OCI-LY1 (cell line): ENCODE measurements at regions not wholly inside any gene's neighbourhood (a gene's known extent, or its start where the extent isn't known, plus 50 kb on each side); places are given as distances from the start of the nearest gene placed in this dataset.

Source experiments
- H2AFZ ChIP-seq: fragments of 200-600 bp; sonication (generic), shearing (Covaris generic); 2 replicates; pipeline ENCODE4 v1.6.0; 2014; ENCODE audit warnings: antibody characterized with exemption, mild to moderate bottlenecking, low read length
- H3F3A ChIP-seq: fragments of 200-600 bp; sonication (generic), shearing (Covaris generic); 2 replicates; pipeline ENCODE4 v1.6.0; 2014; ENCODE audit warnings: mild to moderate bottlenecking, antibody characterized with exemption, low read length, moderate library complexity; ENCODE audit not compliant: insufficient read depth
- H3K27ac ChIP-seq: fragments of 200-600 bp; sonication (generic); 2 replicates; pipeline ENCODE4 v1.5.1; 2014; ENCODE audit warnings: low read length, mixed run types, mild to moderate bottlenecking, low read depth; ENCODE audit not compliant: poor library complexity, severe bottlenecking
- H3K27me3 ChIP-seq: fragments of 200-600 bp; sonication (generic); 2 replicates; pipeline ENCODE4 v1.6.0; 2014; ENCODE audit warnings: antibody characterized with exemption, mild to moderate bottlenecking, low read length, moderate library complexity; ENCODE audit not compliant: insufficient read depth
- H3K36me3 ChIP-seq: fragments of 200-600 bp; sonication (generic); 2 replicates; pipeline ENCODE4 v1.6.1; 2014; ENCODE audit warnings: mild to moderate bottlenecking, antibody characterized with exemption, low read length, moderate library complexity, mixed read lengths; ENCODE audit not compliant: insufficient read depth
- H3K4me1 ChIP-seq: fragments of 200-600 bp; sonication (generic); 2 replicates; pipeline ENCODE4 v1.5.1; 2014; ENCODE audit warnings: mild to moderate bottlenecking, low read length, moderate library complexity; ENCODE audit not compliant: insufficient read depth, severe bottlenecking
- H3K4me2 ChIP-seq: fragments of 200-600 bp; sonication (generic), shearing (Covaris generic); 2 replicates; pipeline ENCODE4 v1.6.1; 2014; ENCODE audit warnings: low read length
- H3K4me3 ChIP-seq: fragments of 200-600 bp; sonication (generic); 2 replicates; pipeline ENCODE4 v1.5.1; 2014; ENCODE audit warnings: low read length, low read depth, mild to moderate bottlenecking, mixed read lengths; ENCODE audit not compliant: poor library complexity, severe bottlenecking
- H3K79me2 ChIP-seq: fragments of 200-600 bp; shearing (Covaris generic); 2 replicates; pipeline ENCODE4 v1.6.1; 2016; ENCODE audit warnings: mixed run types, low read length, mixed read lengths; ENCODE audit not compliant: insufficient read depth
- H3K9ac ChIP-seq: fragments of 200-600 bp; sonication (generic), shearing (Covaris generic); 2 replicates; pipeline ENCODE4 v1.6.1; 2014; ENCODE audit warnings: mild to moderate bottlenecking, low read length, mixed read lengths
- H3K9me2 ChIP-seq: fragments of 200-600 bp; sonication (generic), shearing (Covaris generic); 2 replicates; pipeline ENCODE4 v1.6.1; 2014; ENCODE audit warnings: low read depth, mild to moderate bottlenecking, low read length, mixed read lengths
- H3K9me3 ChIP-seq: fragments of 200-600 bp; shearing (Covaris generic); 2 replicates; pipeline ENCODE4 v1.6.1; 2014; ENCODE audit warnings: low read length, mixed read lengths
- H4K20me1 ChIP-seq: fragments of 200-600 bp; sonication (generic), shearing (Covaris generic); 2 replicates; pipeline ENCODE4 v1.6.0; 2016; ENCODE audit warnings: mild to moderate bottlenecking, low read length; ENCODE audit not compliant: insufficient read depth
- CTCF ChIP-seq: fragments of 200-600 bp; sonication (generic), shearing (Covaris generic); IDR thresholded peaks from 2 replicates; pipeline ENCODE4 v1.5.1; 2017; ENCODE audit warnings: mild to moderate bottlenecking, antibody characterized with exemption, low read length, moderate library complexity, mixed read lengths
- EZH2 ChIP-seq: fragments of 200-600 bp; sonication (generic), shearing (Covaris generic); IDR thresholded peaks from 2 replicates; pipeline ENCODE4 v1.8.0; 2017; ENCODE audit warnings: borderline replicate concordance, mixed run types, mild to moderate bottlenecking, antibody characterized with exemption, low read length, moderate library complexity, mixed read lengths

GRCh38 chr7:148524479-148525224, 65.9 kb upstream of the C7orf33 start:
- Histone ChIP-seq H3K4me3 (no peak overlapping the region), H3K9me3 (no peaks in the 10 kb centered on the region), H2AFZ (no peak overlapping the region), H3K4me1 (no peaks in the 10 kb centered on the region), H3K27me3 (peaks cover 4% of the 10 kb centered on the region), H3K9ac (no peak overlapping the region), H3K27ac (no peak overlapping the region), H4K20me1 (no peaks in the 10 kb centered on the region), H3F3A (no peaks in the 10 kb centered on the region), H3K36me3 (no peaks in the 10 kb centered on the region), H3K79me2 (no peaks in the 10 kb centered on the region), H3K4me2 (no peak overlapping the region), H3K9me2 (no peaks in the 10 kb centered on the region)
- TF ChIP-seq CTCF (no peak), EZH2 (no peak)

GRCh38 chr7:148527717-148528168, 62.8 kb upstream of the C7orf33 start:
- no peak overlapping the region for H2AFZ ChIP-seq

GRCh38 chr7:148535217-148535616, 55.3 kb upstream of the C7orf33 start:
- H3K27me3 ChIP-seq = no peaks in the 10 kb centered on the region
- no peaks in the 10 kb centered on the region for H3K79me2 ChIP-seq
- H3K36me3 ChIP-seq = no peaks in the 10 kb centered on the region
- TF ChIP-seq CTCF (peak; percentile 35; the same call in 1 of the 2 replicates), EZH2 (no peak)
- H3K27ac ChIP-seq = no peak overlapping the region
- H3F3A ChIP-seq = no peaks in the 10 kb centered on the region
- H3K9me3 ChIP-seq = no peaks in the 10 kb centered on the region
- no peaks in the 10 kb centered on the region for H4K20me1 ChIP-seq
- H3K4me3 ChIP-seq = no peak overlapping the region
- H3K4me2 ChIP-seq = peak overlapping the region; percentile 40; the same call in 1 of the 2 replicates
- H2AFZ ChIP-seq = no peak overlapping the region
- H3K9ac ChIP-seq = no peak overlapping the region
- H3K4me1 ChIP-seq = no peaks in the 10 kb centered on the region
- H3K9me2 ChIP-seq = no peaks in the 10 kb centered on the region

More at GRCh38 chr7:148527717-148528168, 62.8 kb upstream of the C7orf33 start:
- no peaks in the 10 kb centered on the region for H3K9me2 ChIP-seq
- no peak overlapping the region for H3K9ac ChIP-seq
- no peak overlapping the region for H3K4me3 ChIP-seq
- no peaks in the 10 kb centered on the region for H3K9me3 ChIP-seq
- no peaks in the 10 kb centered on the region for H4K20me1 ChIP-seq
- H3K36me3 ChIP-seq = no peaks in the 10 kb centered on the region
- no peaks in the 10 kb centered on the region for H3K79me2 ChIP-seq
- H3K27ac ChIP-seq = no peak overlapping the region
- no peaks in the 10 kb centered on the region; the same call in 1 of the 2 replicates for H3K27me3 ChIP-seq
- H3K4me2 ChIP-seq = 0 out of 2 replicates have a peak overlapping the region, but pooled peaks have one; percentile 1
- H3K4me1 ChIP-seq = no peaks in the 10 kb centered on the region
- TF ChIP-seq EZH2 = no peak
- TF ChIP-seq CTCF = peak; percentile 99
- H3F3A ChIP-seq = no peaks in the 10 kb centered on the region
